Glomerular visceral epithelial cell (primary cell): ENCODE measurements at regions not wholly inside any gene's neighbourhood (a gene's known extent, or its start where the extent isn't known, plus 50 kb on each side); places are given as distances from the start of the nearest gene placed in this dataset.
"Not testable (repeated sequence)": the region's sequence is repeated elsewhere in the genome, so short reads cannot be mapped to it uniquely, and the experiment has no call there.

ENCODE experiments used
- DNase-seq: peaks from one replicate; pipeline ENCODE4 v3.0.0-alpha.2; 2016; ENCODE audit errors: extremely low spot score

DNA sequence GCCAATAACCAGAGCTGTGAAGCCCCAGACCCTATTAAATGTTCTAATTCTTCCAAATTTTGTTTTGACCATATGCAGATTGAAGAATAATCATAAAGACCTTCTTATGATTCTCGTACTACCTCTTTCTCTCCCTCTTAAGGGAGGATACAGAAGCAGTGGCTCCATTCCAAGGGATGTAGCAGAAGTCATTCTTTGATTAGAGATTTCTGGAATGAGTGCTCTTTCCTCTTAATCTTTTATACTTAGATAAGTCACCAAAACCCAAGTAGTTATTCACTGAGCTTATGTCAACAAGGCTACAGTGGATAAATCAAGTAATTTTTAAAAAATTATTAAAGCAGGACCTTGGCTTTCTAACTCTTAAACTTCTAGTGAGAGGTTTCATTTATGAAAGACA lies 266.0 kb upstream of the STXBP5 start:
- DNase-seq = no peak

DNA sequence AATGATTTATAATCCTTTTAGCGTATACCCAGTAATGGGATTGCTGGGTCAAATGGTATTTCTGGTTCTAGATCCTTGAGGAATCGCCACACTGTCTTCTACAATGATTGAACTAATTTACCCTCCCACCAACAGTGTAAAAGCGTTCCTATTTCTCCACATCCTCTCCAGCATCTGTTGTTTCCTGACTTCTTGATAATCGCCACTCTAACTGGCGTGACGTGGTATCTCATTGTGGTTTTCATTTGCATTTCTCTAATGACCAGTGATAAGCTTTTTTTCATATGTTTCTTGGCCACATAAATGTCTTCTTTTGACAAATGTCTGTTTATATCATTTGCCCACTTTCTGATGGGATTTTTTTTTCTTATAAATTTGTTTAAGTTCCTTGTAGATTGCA lies 264.8 kb upstream of the STXBP5 start:
- not testable (repeated sequence) for DNase-seq

DNA sequence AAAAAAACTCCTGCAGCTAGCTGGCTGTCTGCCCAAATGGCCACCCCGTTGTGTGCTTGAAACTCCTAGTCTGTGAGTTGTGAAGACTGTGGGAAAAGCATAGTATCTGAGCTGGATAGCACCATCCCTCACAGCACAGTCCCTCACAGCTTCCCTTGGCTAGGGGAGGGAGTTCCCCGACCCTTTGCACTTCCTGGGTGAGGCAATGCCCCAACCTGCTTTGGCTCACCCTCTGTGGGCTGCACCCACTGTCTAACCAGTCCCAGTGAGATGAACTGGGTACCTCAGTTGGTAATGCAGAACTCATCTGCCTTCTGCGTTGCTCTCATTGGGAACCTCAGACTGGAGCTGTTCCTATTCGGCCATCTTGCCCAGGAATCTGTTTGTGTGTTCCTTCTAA lies 260.6 kb upstream of the STXBP5 start:
- DNase-seq = no peak

DNA sequence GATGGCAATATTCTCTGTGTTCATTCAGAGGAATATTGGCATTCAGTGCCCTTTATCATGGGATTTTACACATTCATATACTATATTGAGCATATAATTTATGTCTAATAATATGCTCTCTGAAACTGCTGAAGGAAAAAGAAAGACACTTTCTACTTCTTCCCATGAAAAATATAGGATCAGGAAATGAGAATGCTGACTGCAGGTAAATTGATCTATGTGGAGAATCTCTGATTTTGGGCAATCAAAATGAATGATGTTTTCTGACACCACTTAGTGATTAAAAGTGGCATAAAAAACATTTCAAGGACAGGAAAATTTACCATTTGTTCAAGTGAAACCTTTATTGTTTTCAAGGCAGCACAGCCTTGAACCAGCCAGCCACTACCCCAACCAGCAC lies 260.1 kb upstream of the STXBP5 start:
- DNase-seq = no peak

DNA sequence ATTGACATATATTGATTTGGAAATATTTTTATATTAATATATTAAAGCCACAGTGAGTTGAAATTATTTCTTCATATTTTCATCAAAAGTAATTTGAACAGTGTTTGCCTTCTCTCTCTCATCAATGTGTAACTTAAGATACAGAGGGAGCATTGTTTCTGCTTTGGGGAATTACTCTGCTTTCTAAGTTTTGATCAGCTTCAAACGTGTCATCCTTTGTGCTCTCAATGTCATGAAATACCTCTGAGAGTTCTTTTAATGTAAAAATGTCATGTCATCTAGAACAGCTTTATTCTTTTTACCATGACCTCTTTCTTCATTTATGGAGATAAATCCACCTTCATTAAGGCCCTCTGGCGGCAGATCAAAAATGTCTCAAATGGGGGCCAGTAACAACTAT lies 259.4 kb upstream of the STXBP5 start:
- DNase-seq = no peak

DNA sequence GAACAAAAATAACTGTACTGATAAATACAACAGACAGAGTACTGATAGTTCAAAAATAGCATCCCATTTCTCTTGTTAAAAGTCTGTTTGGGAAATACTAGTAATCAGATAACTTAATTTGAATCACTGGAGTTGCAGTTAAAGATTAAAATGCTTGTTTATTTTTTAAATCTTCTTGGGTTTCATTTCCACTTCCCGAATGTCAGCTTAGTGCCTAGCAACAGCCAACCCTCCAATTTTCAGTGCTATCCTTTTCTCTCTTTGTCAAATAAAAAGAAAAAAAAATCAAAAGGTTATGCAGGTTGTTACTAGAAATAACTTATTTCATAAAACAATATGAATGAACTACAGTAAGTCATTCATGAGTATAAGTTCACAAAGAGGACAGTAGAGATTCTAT lies 257.7 kb upstream of the STXBP5 start:
- no peak for DNase-seq

DNA sequence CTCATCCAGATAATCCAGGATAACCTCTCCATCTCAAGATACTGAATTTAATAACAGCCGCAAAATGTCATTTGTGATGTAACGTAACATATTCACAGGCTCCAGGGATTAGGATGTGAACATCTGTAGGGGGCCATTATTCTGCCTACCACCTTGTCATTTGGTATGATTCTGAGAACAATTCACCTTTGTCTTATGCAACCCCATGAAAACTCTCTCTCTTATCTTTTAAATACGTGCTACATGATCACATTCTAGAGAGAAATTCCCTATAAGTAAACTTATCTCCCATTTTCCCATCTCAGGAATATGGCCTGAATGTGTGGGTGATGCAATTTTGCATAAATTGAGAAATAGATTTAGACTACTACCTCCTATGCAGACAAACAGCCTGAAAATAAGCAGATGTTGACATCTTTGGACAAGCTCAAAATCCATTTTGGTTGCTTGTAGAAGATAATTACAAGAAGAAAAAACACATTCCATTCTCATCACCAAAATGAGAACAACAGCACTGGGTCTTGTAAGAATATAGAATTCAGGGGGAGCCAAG lies 255.4 kb upstream of the STXBP5 start:
- DNase-seq = no peak

DNA sequence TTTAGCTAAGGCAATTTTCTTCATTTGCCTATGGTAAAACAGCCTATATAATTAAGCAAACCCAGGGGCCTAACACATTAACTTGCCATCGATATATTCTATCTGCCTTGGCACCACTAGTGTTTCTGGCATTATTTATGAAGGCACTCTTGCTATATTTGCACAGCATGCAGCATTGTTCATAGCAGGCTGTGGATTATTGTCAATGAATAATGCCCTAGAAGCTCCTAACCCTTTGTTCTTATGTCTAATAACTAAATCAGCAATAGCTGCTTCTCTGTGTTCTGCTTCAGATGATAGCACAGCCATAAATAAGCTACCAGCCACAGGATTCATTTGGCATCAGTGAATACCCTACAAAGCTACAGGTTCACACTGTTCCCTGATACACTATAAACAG lies 254.8 kb upstream of the STXBP5 start:
- DNase-seq = no peak

DNA sequence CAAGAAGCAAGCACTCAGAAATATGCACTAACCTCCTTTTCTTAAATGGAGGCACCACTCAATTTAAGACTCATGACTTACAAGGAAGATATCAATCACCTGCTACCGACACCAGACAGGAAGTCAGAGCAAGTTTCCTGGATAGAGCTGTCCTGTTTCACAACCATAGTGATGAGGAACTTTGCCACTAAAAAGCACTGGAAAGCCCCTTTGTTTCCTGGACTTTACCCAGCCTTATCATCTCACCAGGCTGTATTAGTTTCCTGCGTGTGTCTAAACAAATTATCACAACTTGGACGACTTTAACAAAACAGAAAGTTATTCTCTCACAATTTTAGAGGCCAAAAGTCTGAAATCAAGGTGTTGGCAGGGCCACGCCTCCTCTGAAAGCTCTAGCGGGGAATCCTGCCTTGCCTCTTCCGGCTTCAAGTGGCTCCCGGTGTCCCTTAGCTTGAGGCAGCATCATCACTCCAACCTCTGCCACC lies 253.8 kb upstream of the STXBP5 start:
- DNase-seq = no peak

DNA sequence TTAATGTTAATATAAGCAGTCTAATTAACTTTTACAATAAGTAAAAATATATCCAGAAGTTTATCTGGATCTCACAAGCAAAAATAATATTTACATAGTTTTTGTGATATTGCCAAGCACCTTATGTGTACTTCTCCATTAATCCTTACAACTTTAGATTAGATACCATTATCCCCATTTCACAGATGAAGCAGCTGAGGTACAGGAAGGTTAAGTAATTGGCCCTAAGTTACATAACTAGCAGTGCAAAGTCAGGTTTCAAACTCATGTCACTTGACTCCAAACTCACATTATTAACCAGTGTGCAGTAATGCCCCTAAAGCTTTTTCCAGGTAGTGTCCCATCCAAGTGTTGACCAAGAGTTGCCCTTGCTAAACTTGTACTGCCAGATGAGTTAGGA lies 248.6 kb upstream of the STXBP5 start:
- no peak for DNase-seq

DNA sequence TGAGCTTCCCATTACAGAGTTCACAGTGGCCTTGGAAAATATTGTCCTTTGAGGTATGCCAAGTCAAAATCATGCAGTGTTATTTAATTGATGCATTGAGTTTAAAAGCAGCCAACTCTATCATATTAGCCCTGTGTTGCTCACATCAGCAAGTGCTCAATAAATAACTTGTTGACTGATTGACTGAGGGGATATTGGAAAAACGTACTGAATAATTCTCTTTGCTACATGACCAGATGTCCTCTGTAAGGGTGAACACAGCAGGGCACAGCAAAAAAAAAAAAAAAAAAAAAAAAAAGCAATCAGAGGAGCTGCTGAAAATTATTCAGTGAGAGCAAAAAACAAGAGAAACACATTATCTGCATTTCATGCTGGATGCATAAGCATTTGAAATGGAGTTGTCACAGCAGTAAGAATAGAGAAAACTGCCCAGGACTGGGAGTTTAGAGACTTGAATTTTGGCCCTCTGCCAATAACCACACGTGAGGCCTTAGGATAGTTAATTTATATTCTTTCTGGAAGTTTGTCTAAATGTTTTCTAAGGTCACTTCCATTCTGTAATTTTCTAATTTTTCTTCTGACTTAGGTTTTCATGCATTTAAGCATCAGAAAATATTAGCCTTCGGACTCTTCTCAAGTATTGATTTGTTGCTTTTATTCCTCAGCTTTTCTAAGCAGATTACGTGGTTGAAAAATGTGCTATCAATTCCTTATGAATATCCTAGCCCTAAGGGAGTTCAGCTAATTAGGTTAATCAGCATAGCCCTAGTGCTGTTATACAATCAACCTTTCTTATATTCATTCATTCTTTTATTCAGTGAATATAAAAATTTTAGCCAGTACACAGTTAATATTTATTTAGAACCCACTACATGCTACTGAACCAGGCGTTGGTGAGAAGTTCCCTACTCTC lies 246.8 kb upstream of the STXBP5 start:
- no peak for DNase-seq

DNA sequence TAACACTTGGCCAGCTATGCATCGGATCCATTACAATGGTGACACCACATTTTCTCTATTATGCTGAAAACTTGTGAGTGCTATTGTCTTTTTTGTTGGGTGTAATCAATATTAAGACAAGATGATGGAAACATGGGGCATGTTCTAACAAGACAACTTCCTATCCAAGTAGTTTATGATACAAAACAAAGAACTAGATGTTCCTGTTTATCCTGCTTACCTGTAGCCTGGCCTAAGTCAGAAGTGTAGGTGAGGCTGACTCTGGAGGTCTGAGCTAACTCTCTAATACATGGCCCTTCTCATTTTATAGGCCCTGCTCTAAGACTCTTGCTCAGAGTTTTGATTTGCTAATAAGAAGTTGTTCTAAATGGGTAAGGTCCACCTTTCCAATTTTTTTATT lies 242.4 kb upstream of the STXBP5 start:
- no peak for DNase-seq

DNA sequence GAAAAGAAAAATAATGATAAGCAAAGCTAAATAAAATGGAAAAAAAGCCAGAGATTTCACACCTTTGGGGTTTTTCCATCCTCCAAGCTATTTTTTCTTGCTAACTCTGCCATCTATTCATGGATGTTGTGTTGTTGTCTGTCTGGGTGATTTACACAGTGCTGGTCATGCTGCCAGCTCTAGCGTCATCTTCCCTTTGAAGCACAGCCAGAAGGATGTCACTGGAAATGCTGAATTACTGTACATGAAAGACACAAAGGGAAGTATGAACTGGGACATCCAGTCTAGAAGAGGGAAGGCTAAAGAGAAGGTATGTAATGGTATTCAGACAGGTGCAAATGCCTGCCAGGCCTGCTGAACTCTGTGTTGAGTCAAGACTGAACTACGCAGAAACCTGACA lies 241.9 kb upstream of the STXBP5 start:
- no peak for DNase-seq

DNA sequence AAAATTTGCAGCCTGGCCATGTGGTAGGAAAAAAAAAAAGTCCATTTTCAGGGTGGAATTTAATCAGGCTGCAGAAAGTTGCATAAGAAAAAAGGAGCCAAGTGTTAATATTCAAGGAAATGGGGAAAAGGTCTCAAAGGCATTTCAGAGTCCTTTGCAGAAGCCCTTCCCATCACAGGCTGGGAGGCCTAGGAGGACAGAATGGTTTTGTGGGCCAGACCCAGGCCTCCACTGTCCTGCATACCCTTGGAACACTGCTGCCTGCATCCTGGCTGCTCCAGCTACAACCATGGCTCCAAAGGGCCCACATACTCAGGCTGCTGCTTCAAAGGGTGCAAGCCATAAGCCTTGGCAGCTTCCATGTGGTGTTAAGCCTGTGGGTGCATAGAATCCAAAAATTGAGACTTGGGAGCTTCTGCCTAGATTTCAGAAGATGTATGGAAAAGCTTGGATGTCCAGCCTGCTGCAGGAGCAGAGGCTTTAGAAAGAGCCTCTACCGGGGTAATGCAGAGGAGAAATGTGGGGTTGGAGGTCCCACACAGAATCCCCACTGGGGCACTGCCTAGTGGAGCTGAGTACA lies 239.0 kb upstream of the STXBP5 start:
- no peak for DNase-seq

DNA sequence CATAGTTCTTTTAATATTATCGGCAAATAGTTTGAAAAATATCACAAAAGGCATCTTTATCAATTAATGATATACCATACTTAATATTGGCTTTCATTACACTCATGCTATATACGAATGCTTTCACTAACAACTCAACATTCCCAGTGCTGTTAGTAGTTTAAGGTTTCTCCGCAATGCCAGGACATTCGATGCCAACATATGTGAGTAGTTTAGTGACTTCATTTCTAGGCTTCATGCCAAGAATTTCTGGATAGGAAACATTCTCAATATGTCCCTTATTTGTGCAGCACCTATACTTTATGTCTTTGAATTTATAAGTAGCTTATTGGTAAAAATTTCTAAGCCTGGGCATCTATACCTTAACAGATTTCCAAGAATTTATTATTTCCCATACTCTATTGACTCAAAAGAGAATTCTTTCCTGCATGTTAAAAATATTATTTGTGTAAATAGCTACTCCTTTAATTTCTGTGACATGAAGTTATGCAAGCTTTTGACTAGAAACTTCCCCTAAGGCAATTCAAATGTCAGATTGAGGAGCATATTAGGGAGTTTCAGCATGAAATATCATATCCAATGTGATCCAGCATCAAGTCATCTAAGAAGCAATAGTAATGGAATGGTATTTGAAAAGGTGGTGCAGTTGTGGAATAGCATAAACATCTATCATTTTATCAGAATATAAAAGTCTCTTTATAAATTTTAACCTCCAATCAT lies 236.0 kb upstream of the STXBP5 start:
- DNase-seq = peak; percentile 64

DNA sequence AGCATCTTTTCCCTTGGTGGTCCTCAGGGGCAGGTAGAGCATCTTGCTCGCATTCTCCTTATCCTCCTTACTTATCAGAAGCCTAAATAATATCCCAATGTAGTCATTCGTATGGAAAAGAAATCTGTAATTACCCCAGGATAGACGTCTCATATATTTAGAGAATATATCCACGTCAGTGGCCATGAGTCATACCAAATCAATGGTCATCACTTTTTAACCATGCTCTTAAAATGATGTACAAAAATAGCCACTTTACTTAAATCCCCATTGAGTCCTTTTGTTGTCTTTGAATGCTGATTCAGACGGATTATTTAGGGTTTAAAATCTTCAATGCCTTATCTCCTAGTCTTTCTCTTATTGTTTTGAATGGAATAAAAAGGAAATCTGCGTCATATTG lies 231.7 kb upstream of the STXBP5 start:
- DNase-seq = no peak

DNA sequence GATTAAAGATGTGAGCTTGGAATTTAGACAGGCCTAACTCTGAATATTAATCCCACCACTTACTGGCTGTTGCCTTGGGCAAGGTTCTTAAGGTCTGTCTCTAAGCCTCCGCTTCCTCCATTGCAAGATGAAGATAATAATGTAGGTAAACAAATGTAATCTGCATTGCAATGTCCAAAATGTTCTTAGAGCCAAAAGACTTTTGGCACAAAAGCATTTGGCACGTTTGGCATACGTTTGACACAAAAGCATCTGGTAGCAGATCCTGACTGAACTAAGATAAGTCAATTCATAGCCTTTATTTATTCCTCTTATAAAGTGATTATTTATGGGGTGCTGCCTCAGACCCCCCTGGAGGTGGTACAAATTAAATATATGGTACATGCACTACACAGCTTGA lies 229.9 kb upstream of the STXBP5 start:
- DNase-seq = no peak

DNA sequence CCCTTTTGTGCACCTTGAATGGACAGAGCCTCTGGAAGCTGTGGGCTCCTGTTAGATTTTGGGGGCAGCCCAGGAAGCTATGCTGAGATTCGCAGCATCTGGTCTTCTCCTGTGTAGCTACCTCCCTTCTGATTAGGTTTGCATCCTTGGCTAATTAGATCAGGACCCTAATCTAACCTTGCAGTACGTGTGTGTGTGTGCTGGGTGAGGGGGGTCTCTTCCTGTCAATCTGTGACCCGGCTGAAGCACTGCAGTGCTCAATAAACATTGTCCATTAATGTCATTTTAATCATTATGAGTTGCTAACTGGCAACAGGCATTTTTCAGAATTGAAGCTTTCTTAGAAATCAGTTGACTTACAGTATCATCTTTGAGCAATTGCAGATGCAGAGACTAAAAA lies 229.1 kb upstream of the STXBP5 start:
- DNase-seq = no peak

DNA sequence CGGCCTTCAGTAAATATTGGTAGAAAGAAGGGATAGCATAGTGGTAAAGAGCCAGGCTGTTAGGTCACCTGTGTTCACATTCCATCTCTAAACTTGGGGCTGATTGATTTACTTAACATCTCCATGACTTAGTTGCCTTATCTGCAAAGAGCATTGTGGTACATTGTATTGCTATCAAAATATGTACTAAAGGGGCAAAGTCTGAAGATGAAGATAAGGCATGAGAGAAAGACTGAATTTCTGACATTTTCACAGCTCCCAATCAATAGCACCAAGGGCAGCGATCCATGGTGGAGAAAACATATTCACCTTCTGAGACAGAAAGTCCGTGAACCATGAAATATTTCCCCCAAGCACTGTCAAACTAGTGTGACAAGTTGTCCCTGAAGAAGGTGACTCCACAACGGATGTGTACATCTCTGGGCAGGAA lies 223.3 kb upstream of the STXBP5 start:
- DNase-seq = no peak

DNA sequence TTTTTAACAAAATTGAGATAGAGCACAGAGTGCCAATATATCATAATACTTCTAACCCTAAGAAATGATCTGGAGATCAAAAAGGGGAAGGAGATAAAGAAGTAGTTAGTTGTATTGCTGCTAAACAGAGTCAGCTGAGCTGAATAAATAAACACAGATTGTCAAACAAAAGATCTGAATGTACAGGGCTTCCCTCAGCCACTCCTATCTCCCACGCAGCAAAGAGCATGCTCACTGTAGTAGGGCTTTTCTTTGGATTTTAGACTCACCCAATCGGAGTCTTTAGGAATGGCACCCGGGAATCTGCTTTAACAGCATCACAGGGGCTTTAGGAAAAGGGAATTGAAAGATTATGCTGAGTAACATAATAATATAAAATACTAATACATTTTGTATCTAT lies 222.2 kb upstream of the STXBP5 start:
- DNase-seq = no peak

DNA sequence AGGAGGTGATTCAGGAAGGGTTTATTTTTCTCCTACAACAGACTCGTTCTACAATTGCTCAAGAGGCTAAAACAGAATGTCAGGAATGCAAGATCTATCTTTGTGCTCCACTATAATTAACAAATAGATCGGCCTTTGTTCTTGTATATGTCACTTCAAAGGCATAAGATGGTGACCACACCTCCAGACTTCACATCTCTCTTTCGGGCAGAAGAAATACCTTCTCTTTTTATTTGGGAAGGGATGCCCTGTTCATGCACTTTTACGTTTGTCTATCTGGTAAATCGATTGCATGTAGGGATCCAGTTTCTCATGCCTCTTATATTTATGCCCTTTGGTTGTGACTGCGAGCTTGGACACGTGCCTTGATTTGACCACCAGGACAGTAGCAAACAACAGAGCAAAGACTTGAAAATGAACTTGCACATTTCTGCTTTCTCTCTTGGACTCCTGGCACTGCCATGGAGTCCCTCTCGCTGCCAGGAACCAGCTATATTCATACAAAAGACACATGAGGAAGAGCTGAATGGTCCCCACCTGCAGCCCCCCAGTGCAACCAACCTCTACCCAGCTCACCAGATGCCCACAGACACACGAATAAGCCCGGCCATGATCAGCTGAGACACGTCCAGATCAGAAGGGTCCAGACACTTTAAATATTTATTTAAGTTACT lies 219.8 kb upstream of the STXBP5 start:
- DNase-seq = no peak

DNA sequence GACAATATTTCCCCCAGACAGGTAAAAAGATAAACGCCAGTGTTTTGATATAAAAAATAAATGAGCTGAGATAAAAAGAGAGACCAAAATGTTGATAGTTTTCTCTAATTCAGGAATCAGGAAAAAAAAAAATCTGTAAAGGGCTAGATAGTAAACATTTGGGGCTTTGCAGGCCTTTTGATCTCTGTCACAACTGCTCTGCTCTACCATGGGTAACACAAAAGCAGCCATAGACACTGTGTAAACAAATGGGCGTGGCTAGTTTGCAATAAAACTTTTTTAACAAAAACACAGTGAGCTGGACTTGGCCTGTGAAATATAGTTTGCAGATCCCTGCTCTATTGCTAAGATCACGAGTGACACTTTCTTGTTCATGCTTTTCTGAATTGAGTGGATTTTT lies 219.1 kb upstream of the STXBP5 start:
- DNase-seq = no peak
